ENCODE measurements at regions not wholly inside any gene's neighbourhood (a gene's known extent, or its start where the extent isn't known, plus 50 kb on each side); places are given as distances from the start of the nearest gene placed in this dataset.

- H3K27ac ChIP-seq (ENCODE audit: insufficient read depth, low read depth, low read length) = no peak overlapping the region
- DNase-seq (ENCODE audit: low read depth, low spot score) (peak; percentile 33), FAIRE-seq (peak; percentile 43)
- TF ChIP-seq POLR2AphosphoS5 (IDR thresholded peaks at IDR 0.05; ENCODE audit: insufficient read depth, low read depth, low read length) (peak; percentile 26), MAX (IDR thresholded peaks at IDR 0.05; ENCODE audit: insufficient read depth, insufficient read length) (no peak), MYC (IDR thresholded peaks at IDR 0.05; ENCODE audit: low read depth, low read length) (no peak)
- peaks cover 6 to 13% of the 10 kb centered on the region in 2 experiments for H3K36me3 ChIP-seq (ENCODE audit: control insufficient read depth in 2 of 2, extremely low read depth in 1 of 2, insufficient read depth in 2 of 2, low read length in 2 of 2)
- H3K79me2 ChIP-seq (ENCODE audit: control insufficient read depth, insufficient read depth, low read length) = peaks cover 23% of the 10 kb centered on the region
- CTCF ChIA-PET = interaction anchor here (0.6 to 3.0 kb wide), 6 partner anchors 24 to 168 kb away, joined by 3 to 11 read pairs (median 3); no protein-coding TSS in a partner anchor
- H3K4me1 ChIP-seq (ENCODE audit: control insufficient read depth, extremely low read depth, insufficient read depth, low read length) = peaks cover 5% of the 10 kb centered on the region
- intact Hi-C loops (cut with micrococcal nuclease) = no loop called here
- dilution Hi-C loops (cut with MboI; ENCODE audit: extremely low pct_ligation_motif_present, low sequenced_read_pairs) = no loop called here
- H3K4me2 ChIP-seq (ENCODE audit: insufficient read depth, low read length) = no peak overlapping the region
- H3K9me1 ChIP-seq (replicated peaks; ENCODE audit: control insufficient read depth, extremely low read depth, insufficient read depth, low read length) = no peaks in the 10 kb centered on the region
- H3K4me3 ChIP-seq (replicated peaks in 1 of 3; ENCODE audit: insufficient read depth in 1 of 3, low read depth in 1 of 3, low read length in 3 of 3) = no peak overlapping the region
- no peaks in the 10 kb centered on the region for H3K27me3 ChIP-seq (ENCODE audit: control insufficient read depth in 2 of 2, insufficient read depth in 2 of 2, low read length in 2 of 2)
- no TSS peak for BruUV-seq (replicated peaks)
- POLR2A ChIA-PET = interaction anchor here (1.1 kb wide), 1 partner anchor 15 kb away, joined by 4 read pairs; no protein-coding TSS in a partner anchor
- H2AFZ ChIP-seq (ENCODE audit: low read depth, low read length) = no peak overlapping the region
- peaks cover 11% of the 10 kb centered on the region for H4K20me1 ChIP-seq (replicated peaks; ENCODE audit: control insufficient read depth, extremely low read depth, insufficient read depth, low read length)
- no peak overlapping the region for H3K9ac ChIP-seq (replicated peaks; ENCODE audit: extremely low read depth, insufficient read depth, low read length)
- H3K9me3 ChIP-seq (replicated peaks; ENCODE audit: control insufficient read depth, insufficient read depth, low read length) = no peaks in the 10 kb centered on the region
Observed at GRCh38 chr9:94181408-94182181, 77.5 kb upstream of the ZNF169 start.

- FAIRE-seq (no peak), DNase-seq (ENCODE audit: low read depth, low spot score) (no peak)
- Histone ChIP-seq H3K9ac (replicated peaks; ENCODE audit: extremely low read depth, insufficient read depth, low read length) (no peak overlapping the region), H3K4me3 (replicated peaks in 1 of 3; ENCODE audit: insufficient read depth in 1 of 3, low read depth in 1 of 3, low read length in 3 of 3) (no peak overlapping the region), H3K79me2 (ENCODE audit: control insufficient read depth, insufficient read depth, low read length) (peaks cover 13% of the 10 kb centered on the region), H2AFZ (ENCODE audit: low read depth, low read length) (no peak overlapping the region), H3K9me3 (replicated peaks; ENCODE audit: control insufficient read depth, insufficient read depth, low read length) (no peaks in the 10 kb centered on the region), H4K20me1 (replicated peaks; ENCODE audit: control insufficient read depth, extremely low read depth, insufficient read depth, low read length) (peaks cover 6% of the 10 kb centered on the region), H3K4me2 (ENCODE audit: insufficient read depth, low read length) (no peak overlapping the region), H3K27ac (ENCODE audit: insufficient read depth, low read depth, low read length) (no peak overlapping the region), H3K9me1 (replicated peaks; ENCODE audit: control insufficient read depth, extremely low read depth, insufficient read depth, low read length) (no peaks in the 10 kb centered on the region), H3K36me3 (ENCODE audit: control insufficient read depth in 2 of 2, extremely low read depth in 1 of 2, insufficient read depth in 2 of 2, low read length in 2 of 2) (peaks cover 4 to 6% of the 10 kb centered on the region in 2 experiments), H3K4me1 (ENCODE audit: control insufficient read depth, extremely low read depth, insufficient read depth, low read length) (no peaks in the 10 kb centered on the region), H3K27me3 (ENCODE audit: control insufficient read depth in 2 of 2, insufficient read depth in 2 of 2, low read length in 2 of 2) (no peaks in the 10 kb centered on the region)
- no TSS peak for BruUV-seq (replicated peaks)
- dilution Hi-C loops (cut with MboI; ENCODE audit: extremely low pct_ligation_motif_present, low sequenced_read_pairs) = no loop called here
- ChIA-PET POLR2A (no interaction called here), CTCF (interaction anchor here (0.6 to 3.0 kb wide), 4 partner anchors 31 to 169 kb away, joined by 3 to 11 read pairs (median 6); no protein-coding TSS in a partner anchor)
- TF ChIP-seq JUN (IDR thresholded peaks at IDR 0.05; ENCODE audit: borderline replicate concordance, insufficient read depth, insufficient read length, low read depth) = no peak
- TF ChIP-seq POLR2AphosphoS5 (IDR thresholded peaks at IDR 0.05; ENCODE audit: insufficient read depth, low read depth, low read length) = no peak
- no peak for TF ChIP-seq EZH2 (IDR thresholded peaks at IDR 0.05; ENCODE audit: borderline replicate concordance, low read depth, low read length, severe bottlenecking)
- no peak for TF ChIP-seq CTCF (IDR thresholded peaks at IDR 0.05; ENCODE audit: extremely low read depth in 1 of 2, insufficient read depth in 1 of 2, low read depth in 1 of 2, low read length in 2 of 2)
- no peak for TF ChIP-seq FOS (IDR thresholded peaks at IDR 0.05; ENCODE audit: borderline replicate concordance, insufficient read depth, low read length)
- TF ChIP-seq POLR2A (IDR thresholded peaks at IDR 0.05; ENCODE audit: low read depth, low read length) = no peak
- TF ChIP-seq MAX (IDR thresholded peaks at IDR 0.05; ENCODE audit: insufficient read depth, insufficient read length) = no peak
- TF ChIP-seq MYC (IDR thresholded peaks at IDR 0.05; ENCODE audit: low read depth, low read length) = no peak
- TF ChIP-seq GATA2 (IDR thresholded peaks at IDR 0.05; ENCODE audit: insufficient read depth, insufficient read length, low read depth, low read length) = no peak
- intact Hi-C loops (cut with micrococcal nuclease) = no loop called here
Observed at GRCh38 chr9:94182532-94182931, 76.6 kb upstream of the ZNF169 start.
